ENCODE measurements at regions not wholly inside any gene's neighbourhood (a gene's known extent, or its start where the extent isn't known, plus 50 kb on each side); places are given as distances from the start of the nearest gene placed in this dataset.

GRCh38 chr11:105244160-105244825, 104.7 kb upstream of the CARD18 start:
- Mint-ChIP-seq H3K4me3 (no peak overlapping the region), H3K27ac (no peak overlapping the region), H3K9me3 (ENCODE audit: insufficient read depth) (no peaks in the 10 kb centered on the region), H3K4me1 (no peaks in the 10 kb centered on the region), H3K27me3 (no peaks in the 10 kb centered on the region)
- no peak overlapping the region for H2AFZ ChIP-seq (ENCODE audit: insufficient read depth, low read depth, low read length, poor library complexity, severe bottlenecking)
- no peaks in the 10 kb centered on the region for H3K9me3 ChIP-seq (ENCODE audit: control extremely low read depth in 1 of 3, control insufficient read depth in 2 of 3, insufficient read depth in 1 of 3, low read length in 2 of 3)
- no peak for DNase-seq
- TF ChIP-seq EZH2 (IDR thresholded peaks at IDR 0.05; ENCODE audit: borderline replicate concordance, insufficient read depth, low read depth, low read length, poor library complexity, severe bottlenecking) (no peak), CTCF (IDR thresholded peaks at IDR 0.05) (no peak)
- intact Hi-C loops (cut with micrococcal nuclease): no loop called here
- POLR2A ChIA-PET: no interaction called here
- H3K9ac ChIP-seq (ENCODE audit: low read length): no peak overlapping the region
- no peak overlapping the region for H3K27ac ChIP-seq (ENCODE audit: low read length in 2 of 2)
- H4K20me1 ChIP-seq (ENCODE audit: control insufficient read depth, insufficient read depth, low read length, poor library complexity, severe bottlenecking): no peaks in the 10 kb centered on the region
- no peak overlapping the region for H3K4me3 ChIP-seq (ENCODE audit: control extremely low read depth in 1 of 5, extremely low read depth in 1 of 5, insufficient read depth in 1 of 5, low read depth in 2 of 5, low read length in 4 of 5)
- H3K27me3 ChIP-seq (replicated peaks in 1 of 4; ENCODE audit: control extremely low read depth in 1 of 4, control insufficient read depth in 3 of 4, insufficient read depth in 4 of 4, low read length in 3 of 4): no peaks in the 10 kb centered on the region
- WGBS (ENCODE audit: insufficient coverage): no CpG with 5 or more reads among the region's 4 CpGs
- CTCF ChIA-PET: no interaction called here
- no peaks in the 10 kb centered on the region for H3K36me3 ChIP-seq (replicated peaks in 1 of 2; ENCODE audit: control extremely low read depth in 1 of 2, control insufficient read depth in 1 of 2, extremely low read depth in 1 of 2, insufficient read depth in 2 of 2, low read length in 1 of 2)
- no peaks in the 10 kb centered on the region for H3K4me1 ChIP-seq (ENCODE audit: control insufficient read depth in 2 of 2, insufficient read depth in 2 of 2, low read length in 2 of 2)
- H3K79me2 ChIP-seq (ENCODE audit: control insufficient read depth, insufficient read depth, low read length): no peaks in the 10 kb centered on the region
- no peak overlapping the region for H3K4me2 ChIP-seq (replicated peaks; ENCODE audit: low read depth, low read length, poor library complexity, severe bottlenecking)
- ATAC-seq (ENCODE audit: low read depth): no peak

- WGBS (ENCODE audit: insufficient coverage): 100% methylated on average over 1 of the region's 1 CpG
- no peak overlapping the region for H3K4me3 Mint-ChIP-seq
- DNase-seq: no peak
- TF ChIP-seq EZH2 (IDR thresholded peaks at IDR 0.05; ENCODE audit: borderline replicate concordance, insufficient read depth, low read depth, low read length, poor library complexity, severe bottlenecking): no peak
- TF ChIP-seq CTCF (IDR thresholded peaks at IDR 0.05): no peak
- H3K27ac Mint-ChIP-seq: no peak overlapping the region
- no peaks in the 10 kb centered on the region for H3K27me3 ChIP-seq (replicated peaks in 1 of 4; ENCODE audit: control extremely low read depth in 1 of 4, control insufficient read depth in 3 of 4, insufficient read depth in 4 of 4, low read length in 3 of 4)
- no peak overlapping the region for H3K4me2 ChIP-seq (replicated peaks; ENCODE audit: low read depth, low read length, poor library complexity, severe bottlenecking)
- H3K9me3 ChIP-seq (ENCODE audit: control extremely low read depth in 1 of 3, control insufficient read depth in 2 of 3, insufficient read depth in 1 of 3, low read length in 2 of 3): no peaks in the 10 kb centered on the region
- H2AFZ ChIP-seq (ENCODE audit: insufficient read depth, low read depth, low read length, poor library complexity, severe bottlenecking): no peak overlapping the region
- ChIA-PET CTCF (no interaction called here), POLR2A (no interaction called here)
- H3K79me2 ChIP-seq (ENCODE audit: control insufficient read depth, insufficient read depth, low read length): no peaks in the 10 kb centered on the region
- no peaks in the 10 kb centered on the region for H3K27me3 Mint-ChIP-seq
- H3K4me3 ChIP-seq (ENCODE audit: control extremely low read depth in 1 of 5, extremely low read depth in 1 of 5, insufficient read depth in 1 of 5, low read depth in 2 of 5, low read length in 4 of 5): no peak overlapping the region
- H3K4me1 ChIP-seq (ENCODE audit: control insufficient read depth in 2 of 2, insufficient read depth in 2 of 2, low read length in 2 of 2): no peaks in the 10 kb centered on the region
- no peak for ATAC-seq (ENCODE audit: low read depth)
- intact Hi-C loops (cut with micrococcal nuclease): no loop called here
- no peaks in the 10 kb centered on the region for H3K36me3 ChIP-seq (replicated peaks in 1 of 2; ENCODE audit: control extremely low read depth in 1 of 2, control insufficient read depth in 1 of 2, extremely low read depth in 1 of 2, insufficient read depth in 2 of 2, low read length in 1 of 2)
- H3K27ac ChIP-seq (ENCODE audit: low read length in 2 of 2): no peak overlapping the region
- H3K9ac ChIP-seq (ENCODE audit: low read length): no peak overlapping the region
- H4K20me1 ChIP-seq (ENCODE audit: control insufficient read depth, insufficient read depth, low read length, poor library complexity, severe bottlenecking): no peaks in the 10 kb centered on the region
- H3K9me3 Mint-ChIP-seq (ENCODE audit: insufficient read depth): no peaks in the 10 kb centered on the region
- H3K4me1 Mint-ChIP-seq: no peaks in the 10 kb centered on the region
Observed at GRCh38 chr11:105241136-105241535, 101.6 kb upstream of the CARD18 start.

All from B cell (primary cell).